GM12892 (cell line): ENCODE measurements at regions not wholly inside any gene's neighbourhood (a gene's known extent, or its start where the extent isn't known, plus 50 kb on each side); places are given as distances from the start of the nearest gene placed in this dataset.
"Not testable (repeated sequence)": the region's sequence is repeated elsewhere in the genome, so short reads cannot be mapped to it uniquely, and the experiment has no call there.

ENCODE experiments used
- DNase-seq: peaks from one replicate; pipeline ENCODE4 v3.0.0; 2011; ENCODE audit not compliant: insufficient read length
- FAIRE-seq: peaks from 2 replicates; lab custom pipeline; 2011; peaks lifted over from hg19 to GRCh38; lab: Jason Lieb, UNC
- POLR2A ChIP-seq: IDR thresholded peaks from 2 replicates; pipeline ENCODE4 v1.6.1; 2011; ENCODE audit warnings: low read depth, low read length, control low read depth
- POLR2AphosphoS5 ChIP-seq: IDR thresholded peaks from 2 replicates; pipeline ENCODE4 v1.6.1; 2011; ENCODE audit warnings: low read depth, low read length, control low read depth
- TAF1 ChIP-seq: IDR thresholded peaks from 2 replicates; pipeline ENCODE4 v1.6.1; 2011; ENCODE audit warnings: low read depth, mild to moderate bottlenecking, control low read depth, low read length, borderline replicate concordance

GRCh38 chr4:131347816-131348215 lies 1801.3 kb upstream of the PCDH10 start:
- DNase-seq, result no peak
- TF ChIP-seq POLR2A (no peak), POLR2AphosphoS5 (no peak)
- FAIRE-seq, result no peak

- DNase-seq (no peak), FAIRE-seq (peak; percentile 79)
- TF ChIP-seq POLR2A, result no peak
- no peak for TF ChIP-seq TAF1
- no peak for TF ChIP-seq POLR2AphosphoS5
Observed at GRCh38 chr4:131348263-131348662, 1800.8 kb upstream of the PCDH10 start.

GRCh38 chr4:131352371-131352770 lies 1796.7 kb upstream of the PCDH10 start:
- DNase-seq, FAIRE-seq: not testable (repeated sequence)

GRCh38 chr4:131366714-131367113 lies 1782.4 kb upstream of the PCDH10 start:
- FAIRE-seq (no peak), DNase-seq (no peak)
- TF ChIP-seq POLR2A (no peak), POLR2AphosphoS5 (no peak), TAF1 (no peak)

- FAIRE-seq, result no peak
Observed at GRCh38 chr4:131367441-131367840, 1781.7 kb upstream of the PCDH10 start.

GRCh38 chr4:131370846-131371245 lies 1778.2 kb upstream of the PCDH10 start:
- TF ChIP-seq POLR2A (no peak), POLR2AphosphoS5 (no peak), TAF1 (no peak)
- FAIRE-seq (no peak), DNase-seq (no peak)

More at GRCh38 chr4:131367441-131367840, 1781.7 kb upstream of the PCDH10 start:
- no peak for TF ChIP-seq POLR2A
- no peak for DNase-seq

GRCh38 chr4:131381055-131381454 lies 1768.0 kb upstream of the PCDH10 start:
- no peak for FAIRE-seq
- TF ChIP-seq POLR2AphosphoS5 (no peak), POLR2A (no peak), TAF1 (no peak)

GRCh38 chr4:131382839-131383238 lies 1766.3 kb upstream of the PCDH10 start:
- DNase-seq, result no peak
- no peak for TF ChIP-seq POLR2AphosphoS5
- no peak for TF ChIP-seq TAF1
- no peak for TF ChIP-seq POLR2A
- FAIRE-seq, result no peak

More at GRCh38 chr4:131381055-131381454, 1768.0 kb upstream of the PCDH10 start:
- DNase-seq, result no peak

- no peak for FAIRE-seq
- no peak for DNase-seq
- no peak for TF ChIP-seq TAF1
- no peak for TF ChIP-seq POLR2A
- TF ChIP-seq POLR2AphosphoS5, result no peak
Observed at GRCh38 chr4:131388277-131388676, 1760.8 kb upstream of the PCDH10 start.

GRCh38 chr4:131408102-131408501 lies 1741.0 kb upstream of the PCDH10 start:
- no peak for DNase-seq
- no peak for TF ChIP-seq TAF1
- TF ChIP-seq POLR2AphosphoS5, result no peak
- TF ChIP-seq POLR2A, result no peak
- no peak for FAIRE-seq

- TF ChIP-seq POLR2AphosphoS5, result no peak
- TF ChIP-seq POLR2A, result no peak
- TF ChIP-seq TAF1, result no peak
- no peak for FAIRE-seq
Observed at GRCh38 chr4:131411393-131411792, 1737.7 kb upstream of the PCDH10 start.

GRCh38 chr4:131419147-131419546 lies 1729.9 kb upstream of the PCDH10 start:
- no peak for TF ChIP-seq POLR2A
- TF ChIP-seq POLR2AphosphoS5, result no peak
- TF ChIP-seq TAF1, result no peak
- FAIRE-seq, result no peak
- no peak for DNase-seq

More at GRCh38 chr4:131411393-131411792, 1737.7 kb upstream of the PCDH10 start:
- no peak for DNase-seq
